Endothelial cell of umbilical vein (primary cell): ENCODE measurements at regions not wholly inside any gene's neighbourhood (a gene's known extent, or its start where the extent isn't known, plus 50 kb on each side); places are given as distances from the start of the nearest gene placed in this dataset.

Experiments used
- BruUV-seq: library from RNA; stranded (reverse); fragments of 400-500 nt; replicated peaks from 2 replicates; lab custom pipeline; 2021; lab: Mats Ljungman, UMichigan
- CTCF ChIA-PET: fragments of 300-600, 350-600 bp; sonication (Branson Sonifier 250); formaldehyde crosslinking; loops from one replicate; lab custom pipeline; 2021; ENCODE audit warnings: antibody characterized with exemption, inconsistent platforms; lab: Charles Lee
- POLR2A ChIA-PET: fragments of 300-600, 350-600 bp; sonication (Branson Sonifier 250); formaldehyde crosslinking; loops from one replicate; lab custom pipeline; 2021; ENCODE audit warnings: antibody characterized with exemption, inconsistent platforms; lab: Charles Lee
- DNase-seq: peaks from one replicate; pipeline ENCODE4 v3.0.0-alpha.2; 2011; ENCODE audit warnings: low read depth, low spot score
- FAIRE-seq: peaks from 2 replicates; lab custom pipeline; 2011; peaks lifted over from hg19 to GRCh38; lab: Jason Lieb, UNC
- H2AFZ ChIP-seq: 2 replicates; pipeline ENCODE4 v1.6.0; 2012; ENCODE audit warnings: low read depth, low read length, control low read depth, inconsistent platforms
- H3K27ac ChIP-seq: 2 replicates; pipeline ENCODE4 v1.5.1; 2011; ENCODE audit warnings: low read depth, mild to moderate bottlenecking, control low read depth, low read length, moderate library complexity; ENCODE audit not compliant: insufficient read depth
- H3K27me3 ChIP-seq, 2 experiments: 2 replicates each; pipeline versions ENCODE4 v1.6.0 to v1.6.1; 2011; ENCODE audit warnings: low read length in 2 of 2, mixed read lengths in 1 of 2; ENCODE audit not compliant: control insufficient read depth in 2 of 2, insufficient read depth in 2 of 2
- H3K36me3 ChIP-seq, 2 experiments: 2 replicates in 1 of 2; 3 replicates in 1 of 2; pipeline ENCODE4 v1.5.1; 2011; ENCODE audit warnings: low read length in 2 of 2, mild to moderate bottlenecking in 1 of 2, moderate library complexity in 1 of 2; ENCODE audit not compliant: control insufficient read depth in 2 of 2, insufficient read depth in 2 of 2; ENCODE audit errors: extremely low read depth in 1 of 2
- H3K4me1 ChIP-seq: 3 replicates; pipeline ENCODE4 v1.5.1; 2011; ENCODE audit warnings: mild to moderate bottlenecking, low read length; ENCODE audit not compliant: control insufficient read depth, insufficient read depth; ENCODE audit errors: extremely low read depth
- H3K4me2 ChIP-seq: 2 replicates; pipeline ENCODE4 v1.6.1; 2011; ENCODE audit warnings: low read length, control low read depth, mixed read lengths; ENCODE audit not compliant: insufficient read depth
- H3K4me3 ChIP-seq, 3 experiments: fragments of 200-600 bp in 1 of 3; sonication (generic), shearing (Covaris generic) in 1 of 3; replicated peaks in 1 of 3; 2 replicates each; pipeline ENCODE4 v1.5.1; 2011 to 2016; ENCODE audit warnings: control low read depth in 3 of 3, low read length in 3 of 3, mild to moderate bottlenecking in 2 of 3, inconsistent platforms in 1 of 3, low read depth in 1 of 3, moderate library complexity in 1 of 3; ENCODE audit not compliant: insufficient read depth in 1 of 3
- H3K79me2 ChIP-seq: 2 replicates; pipeline ENCODE4 v1.6.0; 2012; ENCODE audit warnings: low read length, inconsistent platforms; ENCODE audit not compliant: control insufficient read depth, insufficient read depth
- H3K9ac ChIP-seq: replicated peaks from 2 replicates; pipeline ENCODE3; 2011; ENCODE audit warnings: low read length, control low read depth; ENCODE audit not compliant: insufficient read depth; ENCODE audit errors: extremely low read depth
- H3K9me1 ChIP-seq: replicated peaks from 3 replicates; pipeline ENCODE4 v1.6.0; 2011; ENCODE audit warnings: mild to moderate bottlenecking, low read length; ENCODE audit not compliant: control insufficient read depth, insufficient read depth; ENCODE audit errors: extremely low read depth
- H3K9me3 ChIP-seq: replicated peaks from 2 replicates; pipeline ENCODE4 v1.5.1; 2012; ENCODE audit warnings: low read length, inconsistent platforms; ENCODE audit not compliant: control insufficient read depth, insufficient read depth
- H4K20me1 ChIP-seq: replicated peaks from 2 replicates; pipeline ENCODE3; 2011; ENCODE audit warnings: mild to moderate bottlenecking, low read length; ENCODE audit not compliant: control insufficient read depth, insufficient read depth; ENCODE audit errors: extremely low read depth
- EZH2 ChIP-seq: IDR thresholded peaks from 2 replicates; pipeline ENCODE4 v1.6.1; 2012; ENCODE audit warnings: borderline replicate concordance, low read depth, mild to moderate bottlenecking, moderate library complexity, low read length, inconsistent platforms; ENCODE audit not compliant: severe bottlenecking
- FOS ChIP-seq: IDR thresholded peaks from 2 replicates; pipeline ENCODE4 v1.6.1; 2011; ENCODE audit warnings: mild to moderate bottlenecking, low read length, moderate library complexity, borderline replicate concordance; ENCODE audit not compliant: insufficient read depth
- GATA2 ChIP-seq: IDR thresholded peaks from 2 replicates; pipeline ENCODE4 v1.7.0; 2011; ENCODE audit warnings: low read depth, mild to moderate bottlenecking, moderate library complexity, mixed read lengths, low read length; ENCODE audit not compliant: insufficient read length, insufficient read depth
- JUN ChIP-seq: IDR thresholded peaks from 2 replicates; pipeline ENCODE4 v1.6.1; 2011; ENCODE audit warnings: borderline replicate concordance, low read depth; ENCODE audit not compliant: insufficient read length, insufficient read depth
- MYC ChIP-seq: IDR thresholded peaks from one replicate; pipeline ENCODE4 v1.6.1; 2011; ENCODE audit warnings: mild to moderate bottlenecking, low read depth, low read length
- POLR2A ChIP-seq: IDR thresholded peaks from 2 replicates; pipeline ENCODE4 v1.6.1; 2012; ENCODE audit warnings: low read depth, mild to moderate bottlenecking, control low read depth, low read length
- POLR2AphosphoS5 ChIP-seq: IDR thresholded peaks from 2 replicates; pipeline ENCODE4 v1.6.1; 2012; ENCODE audit warnings: low read depth, mild to moderate bottlenecking, control low read depth, low read length, moderate library complexity; ENCODE audit not compliant: insufficient read depth
- dilution Hi-C: fragments of 300-500 bp; cut with MboI; formaldehyde crosslinking; loops from one replicate; pipeline ENCODE4 v1.15.0; 2019; ENCODE audit warnings: low sequenced_read_pairs; ENCODE audit not compliant: extremely low pct_ligation_motif_present
- intact Hi-C: fragments of 100-400 bp; cut with micrococcal nuclease; formaldehyde crosslinking; loops from one replicate; pipeline ENCODE4 v1.10.0; 2022
- TF ChIP-seq, protein P1 (sequence below): IDR thresholded peaks from 2 replicates; pipeline ENCODE4 v1.6.1; 2011; ENCODE audit not compliant: insufficient read depth, insufficient read length
- TF ChIP-seq, protein P2 (sequence below), 2 donors: IDR thresholded peaks; 1 replicate in 1 of 2; 2 replicates in 1 of 2; pipeline ENCODE4 v1.5.1; 2011; ENCODE audit warnings: low read length in 2 of 2, mild to moderate bottlenecking in 2 of 2, moderate library complexity in 2 of 2, control low read depth in 1 of 2, inconsistent platforms in 1 of 2, low read depth in 1 of 2; ENCODE audit not compliant: insufficient read depth in 1 of 2; ENCODE audit errors: extremely low read depth in 1 of 2

DNA sequence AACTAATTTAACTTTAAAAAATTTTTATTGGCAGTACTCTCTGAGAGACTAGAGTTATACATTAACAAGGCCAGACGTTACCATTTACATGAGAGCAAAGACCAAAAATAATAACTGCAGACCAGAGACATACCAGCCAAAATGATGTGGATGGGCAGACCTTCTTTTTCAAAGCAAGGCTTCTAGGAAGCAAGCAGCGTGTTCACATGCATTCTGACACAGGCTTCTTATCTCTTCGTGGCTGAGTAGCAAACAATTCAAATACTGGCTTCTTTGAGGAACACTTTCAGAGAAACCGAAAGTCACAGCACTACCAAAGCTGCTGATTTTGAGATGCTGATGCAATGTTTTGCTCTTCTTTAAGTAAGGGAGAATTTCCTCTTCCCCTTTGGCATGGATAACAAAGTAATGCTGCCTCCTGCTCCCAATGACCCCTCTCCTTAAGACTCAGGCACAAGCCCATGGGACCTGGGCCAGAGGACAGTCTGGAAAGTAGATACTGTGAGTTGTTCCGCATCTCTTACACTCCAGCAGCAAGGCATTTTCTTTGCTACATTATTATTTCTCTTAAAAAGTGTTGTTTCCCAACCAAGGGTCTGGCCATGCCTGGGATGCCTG, 181.9 kb downstream of the MREG start:
- dilution Hi-C loops = no loop called here
- no TSS peak for BruUV-seq
- peak overlapping the region; percentile 47 for H3K4me2 ChIP-seq
- H3K9me1 ChIP-seq = no peaks in the 10 kb centered on the region
- ChIA-PET POLR2A (interaction anchor here (1.2 kb wide), 1 partner anchor 75 kb away, joined by 3 read pairs; no protein-coding TSS in a partner anchor), CTCF (interaction anchor here (1.2 to 1.8 kb wide), 4 partner anchors 19 to 120 kb away, joined by 3 to 7 read pairs (median 4); no protein-coding TSS in a partner anchor)
- peak overlapping the region; percentile 48 for H3K27ac ChIP-seq
- H4K20me1 ChIP-seq = no peaks in the 10 kb centered on the region
- no peak overlapping the region for H2AFZ ChIP-seq
- H3K27me3 ChIP-seq = no peaks in the 10 kb centered on the region
- intact Hi-C loops = loop anchor here (2.0 to 5.0 kb wide), 2 partner anchors 74 to 139 kb away; no protein-coding TSS in a partner anchor
- TF ChIP-seq, protein P1, sequence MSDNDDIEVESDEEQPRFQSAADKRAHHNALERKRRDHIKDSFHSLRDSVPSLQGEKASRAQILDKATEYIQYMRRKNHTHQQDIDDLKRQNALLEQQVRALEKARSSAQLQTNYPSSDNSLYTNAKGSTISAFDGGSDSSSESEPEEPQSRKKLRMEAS = no peak
- no peak for TF ChIP-seq POLR2AphosphoS5
- TF ChIP-seq, protein P2, sequence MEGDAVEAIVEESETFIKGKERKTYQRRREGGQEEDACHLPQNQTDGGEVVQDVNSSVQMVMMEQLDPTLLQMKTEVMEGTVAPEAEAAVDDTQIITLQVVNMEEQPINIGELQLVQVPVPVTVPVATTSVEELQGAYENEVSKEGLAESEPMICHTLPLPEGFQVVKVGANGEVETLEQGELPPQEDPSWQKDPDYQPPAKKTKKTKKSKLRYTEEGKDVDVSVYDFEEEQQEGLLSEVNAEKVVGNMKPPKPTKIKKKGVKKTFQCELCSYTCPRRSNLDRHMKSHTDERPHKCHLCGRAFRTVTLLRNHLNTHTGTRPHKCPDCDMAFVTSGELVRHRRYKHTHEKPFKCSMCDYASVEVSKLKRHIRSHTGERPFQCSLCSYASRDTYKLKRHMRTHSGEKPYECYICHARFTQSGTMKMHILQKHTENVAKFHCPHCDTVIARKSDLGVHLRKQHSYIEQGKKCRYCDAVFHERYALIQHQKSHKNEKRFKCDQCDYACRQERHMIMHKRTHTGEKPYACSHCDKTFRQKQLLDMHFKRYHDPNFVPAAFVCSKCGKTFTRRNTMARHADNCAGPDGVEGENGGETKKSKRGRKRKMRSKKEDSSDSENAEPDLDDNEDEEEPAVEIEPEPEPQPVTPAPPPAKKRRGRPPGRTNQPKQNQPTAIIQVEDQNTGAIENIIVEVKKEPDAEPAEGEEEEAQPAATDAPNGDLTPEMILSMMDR (IDR thresholded peaks at IDR 0.05; ENCODE audit: extremely low read depth in 1 of 2, insufficient read depth in 1 of 2, low read depth in 1 of 2, low read length in 2 of 2) = no peak
- no peak for TF ChIP-seq FOS
- TF ChIP-seq JUN = no peak
- TF ChIP-seq EZH2 = no peak
- TF ChIP-seq POLR2A = no peak
- no peak for TF ChIP-seq MYC
- no peak for TF ChIP-seq GATA2
- H3K9me3 ChIP-seq = no peaks in the 10 kb centered on the region
- peak overlapping the region in 1 of 3 experiments; percentile 20 for H3K4me3 ChIP-seq
- FAIRE-seq (no peak), DNase-seq (peak; percentile 79)
- peaks cover 73% of the 10 kb centered on the region for H3K4me1 ChIP-seq
- peak overlapping the region; percentile 30 for H3K9ac ChIP-seq
- peaks cover 56% of the 10 kb centered on the region for H3K79me2 ChIP-seq
- peaks cover 2% of the 10 kb centered on the region in 2 experiments for H3K36me3 ChIP-seq
